Liver (tissue), 8 donors: ENCODE measurements at regions not wholly inside any gene's neighbourhood (a gene's known extent, or its start where the extent isn't known, plus 50 kb on each side); places are given as distances from the start of the nearest gene placed in this dataset.

Experiments
- DNase-seq: peaks from one replicate; pipeline ENCODE4 v3.0.0-alpha.2; 2017; ENCODE audit warnings: low spot score
- H3K27ac ChIP-seq, 2 donors: one replicate each; pipeline ENCODE4 v1.7.0; 2013; ENCODE audit warnings: inconsistent platforms in 2 of 2, low read length in 2 of 2, control low read depth in 1 of 2, low read depth in 1 of 2, mild to moderate bottlenecking in 1 of 2
- H3K27me3 ChIP-seq, 4 donors: one replicate each; pipeline versions ENCODE4 v1.6.1 to v1.7.0; 2013; ENCODE audit warnings: low read length in 3 of 4, inconsistent platforms in 1 of 4, mild to moderate bottlenecking in 1 of 4, moderate library complexity in 1 of 4; ENCODE audit not compliant: control insufficient read depth in 4 of 4, insufficient read depth in 4 of 4
- H3K36me3 ChIP-seq, 4 donors: one replicate each; pipeline versions ENCODE4 v1.6.1 to v1.7.0; 2013; ENCODE audit warnings: low read length in 3 of 4, mild to moderate bottlenecking in 3 of 4, low read depth in 1 of 4, moderate library complexity in 1 of 4; ENCODE audit not compliant: control insufficient read depth in 4 of 4, insufficient read depth in 3 of 4
- H3K4me1 ChIP-seq, 4 donors: one replicate each; pipeline versions ENCODE4 v1.6.1 to v1.7.0; 2013; ENCODE audit warnings: low read length in 3 of 4, mild to moderate bottlenecking in 3 of 4, moderate library complexity in 1 of 4; ENCODE audit not compliant: control insufficient read depth in 4 of 4, insufficient read depth in 4 of 4
- H3K4me3 ChIP-seq, 3 donors: one replicate each; pipeline versions ENCODE4 v1.6.1 to v1.7.0; 2013; ENCODE audit warnings: low read length in 3 of 3, control low read depth in 1 of 3, low read depth in 1 of 3, mild to moderate bottlenecking in 1 of 3
- H3K9ac ChIP-seq, 2 donors: one replicate each; pipeline ENCODE4 v1.7.0; 2013; ENCODE audit warnings: low read length in 2 of 2, mild to moderate bottlenecking in 2 of 2, moderate library complexity in 2 of 2, control low read depth in 1 of 2, low read depth in 1 of 2
- H3K9me3 ChIP-seq, 4 donors: one replicate each; pipeline versions ENCODE4 v1.6.1 to v1.7.0; 2013; ENCODE audit warnings: low read length in 3 of 4; ENCODE audit not compliant: control insufficient read depth in 4 of 4
- EGR1 ChIP-seq, 2 donors: IDR thresholded peaks; 2 replicates each; pipeline ENCODE4 v1.6.1; 2016 to 2018; ENCODE audit warnings: antibody characterized with exemption in 2 of 2, low read depth in 2 of 2
- FOXA1 ChIP-seq: IDR thresholded peaks from 2 replicates; pipeline ENCODE4 v1.6.1; 2016; ENCODE audit warnings: antibody characterized with exemption
- FOXA2 ChIP-seq: IDR thresholded peaks from 2 replicates; pipeline ENCODE4 v1.6.1; 2016; ENCODE audit warnings: antibody characterized with exemption
- HNF4A ChIP-seq, 2 donors: conservative IDR thresholded peaks; 2 replicates each; pipeline ENCODE4 v1.6.1; 2016; ENCODE audit warnings: antibody characterized with exemption in 2 of 2, mild to moderate bottlenecking in 2 of 2
- JUND ChIP-seq, 2 donors: IDR thresholded peaks; 2 replicates each; pipeline ENCODE4 v1.6.1; 2016; ENCODE audit warnings: antibody characterized with exemption in 2 of 2
- NR2F2 ChIP-seq: IDR thresholded peaks from 2 replicates; pipeline ENCODE4 v1.6.1; 2016; ENCODE audit warnings: antibody characterized with exemption
- RAD21 ChIP-seq, 2 donors: IDR thresholded peaks; 2 replicates each; pipeline ENCODE4 v1.6.1; 2016; ENCODE audit warnings: antibody characterized with exemption in 2 of 2, mild to moderate bottlenecking in 2 of 2
- RXRA ChIP-seq, 2 donors: IDR thresholded peaks; 2 replicates each; pipeline ENCODE4 v1.6.1; 2017 to 2018; ENCODE audit warnings: antibody characterized with exemption in 2 of 2, mild to moderate bottlenecking in 1 of 2
- TAF1 ChIP-seq: conservative IDR thresholded peaks from 2 replicates; pipeline ENCODE4 v1.6.1; 2016; ENCODE audit warnings: antibody characterized with exemption, mild to moderate bottlenecking
- YY1 ChIP-seq: IDR thresholded peaks from 2 replicates; pipeline ENCODE4 v1.6.1; 2016; ENCODE audit warnings: antibody characterized with exemption, mild to moderate bottlenecking
- WGBS: extraction: QIAGEN DNeasy Blood & Tissue Kit; methylation state at CpG from one replicate; pipeline ENCODE4 v1.1.7; 2013; 5-methylcytosine and 5-hydroxymethylcytosine counted together
- TF ChIP-seq, protein P1 (sequence below): fragments of 150-350 bp; IDR thresholded peaks from 2 replicates; pipeline ENCODE4 v1.5.1; 2017; ENCODE audit warnings: improper control_type of control experiment, low read depth, low read length; ENCODE audit not compliant: missing input control
- TF ChIP-seq, protein P2 (sequence below): IDR thresholded peaks from 2 replicates; pipeline ENCODE4 v1.6.1; 2016; ENCODE audit warnings: antibody characterized with exemption
- TF ChIP-seq, protein P3 (sequence below): IDR thresholded peaks from 2 replicates; pipeline ENCODE4 v1.6.1; 2016; ENCODE audit warnings: antibody characterized with exemption
- TF ChIP-seq, protein P4 (sequence below): IDR thresholded peaks from 2 replicates; pipeline ENCODE4 v1.6.1; 2016; ENCODE audit warnings: antibody characterized with exemption
- TF ChIP-seq, protein P5 (sequence below): IDR thresholded peaks from 2 replicates; pipeline ENCODE4 v1.6.1; 2016; ENCODE audit warnings: antibody characterized with exemption, mild to moderate bottlenecking
- donor health status: healthy.
- donor health status: healthy.
- donor health status: healthy.
- donor health status: healthy.
- donor health status: healthy.

DNA sequence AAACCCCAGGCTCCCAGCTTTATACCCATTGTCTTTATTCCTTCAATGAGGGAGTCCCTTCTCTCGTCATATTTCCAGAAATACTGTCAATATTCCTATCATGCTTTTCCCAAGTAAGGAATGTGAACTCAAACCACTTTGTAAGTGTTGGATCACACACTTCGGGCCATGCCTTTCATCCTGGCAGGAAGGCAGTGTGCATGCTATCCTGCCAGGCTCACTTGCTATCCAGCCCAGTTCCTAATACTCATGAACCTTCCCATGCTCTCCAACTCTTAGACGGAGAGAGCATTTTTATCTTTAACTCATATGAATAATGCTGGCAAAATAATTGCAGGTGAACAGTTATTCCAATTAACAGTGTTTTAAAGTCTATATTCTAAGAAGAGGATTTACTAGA is 639.9 kb upstream of the ACO1 start (continued):
- TF ChIP-seq, protein P1, sequence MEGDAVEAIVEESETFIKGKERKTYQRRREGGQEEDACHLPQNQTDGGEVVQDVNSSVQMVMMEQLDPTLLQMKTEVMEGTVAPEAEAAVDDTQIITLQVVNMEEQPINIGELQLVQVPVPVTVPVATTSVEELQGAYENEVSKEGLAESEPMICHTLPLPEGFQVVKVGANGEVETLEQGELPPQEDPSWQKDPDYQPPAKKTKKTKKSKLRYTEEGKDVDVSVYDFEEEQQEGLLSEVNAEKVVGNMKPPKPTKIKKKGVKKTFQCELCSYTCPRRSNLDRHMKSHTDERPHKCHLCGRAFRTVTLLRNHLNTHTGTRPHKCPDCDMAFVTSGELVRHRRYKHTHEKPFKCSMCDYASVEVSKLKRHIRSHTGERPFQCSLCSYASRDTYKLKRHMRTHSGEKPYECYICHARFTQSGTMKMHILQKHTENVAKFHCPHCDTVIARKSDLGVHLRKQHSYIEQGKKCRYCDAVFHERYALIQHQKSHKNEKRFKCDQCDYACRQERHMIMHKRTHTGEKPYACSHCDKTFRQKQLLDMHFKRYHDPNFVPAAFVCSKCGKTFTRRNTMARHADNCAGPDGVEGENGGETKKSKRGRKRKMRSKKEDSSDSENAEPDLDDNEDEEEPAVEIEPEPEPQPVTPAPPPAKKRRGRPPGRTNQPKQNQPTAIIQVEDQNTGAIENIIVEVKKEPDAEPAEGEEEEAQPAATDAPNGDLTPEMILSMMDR: no peak
- TF ChIP-seq NR2F2 (no peak), RXRA (IDR thresholded peaks at IDR 0.05) (no peak), TAF1 (no peak)
- TF ChIP-seq, protein P2, sequence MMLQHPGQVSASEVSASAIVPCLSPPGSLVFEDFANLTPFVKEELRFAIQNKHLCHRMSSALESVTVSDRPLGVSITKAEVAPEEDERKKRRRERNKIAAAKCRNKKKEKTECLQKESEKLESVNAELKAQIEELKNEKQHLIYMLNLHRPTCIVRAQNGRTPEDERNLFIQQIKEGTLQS: no peak

DNA sequence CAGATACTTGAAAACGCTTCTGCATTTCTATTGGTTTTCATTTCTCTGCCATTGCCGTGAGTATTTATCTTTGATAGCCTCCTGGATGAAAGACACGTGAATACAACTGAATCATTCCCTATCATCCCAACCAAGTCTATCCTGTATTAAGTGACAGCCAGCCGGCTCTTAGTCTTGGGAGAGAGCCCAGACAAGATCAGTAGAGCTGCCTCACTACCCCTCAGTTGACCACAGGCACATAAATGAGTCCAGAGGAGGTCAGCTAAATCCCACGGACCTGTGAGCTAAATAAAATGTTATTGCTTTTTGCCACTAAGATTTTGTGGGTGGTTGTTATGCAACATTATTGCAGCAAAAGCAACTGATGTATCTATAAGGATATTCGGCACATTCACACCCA is 639.0 kb upstream of the ACO1 start:
- Histone ChIP-seq H3K27me3 (no peaks in the 10 kb centered on the region), H3K36me3 (no peaks in the 10 kb centered on the region), H3K4me1 (no peaks in the 10 kb centered on the region), H3K27ac (no peak overlapping the region), H3K4me3 (no peak overlapping the region), H3K9me3 (no peaks in the 10 kb centered on the region), H3K9ac (no peak overlapping the region)
- no peak for DNase-seq
- TF ChIP-seq HNF4A (conservative IDR thresholded peaks at IDR 0.05) (no peak), FOXA2 (no peak), EGR1 (IDR thresholded peaks at IDR 0.05; ENCODE audit: low read depth in 2 of 2) (no peak), RAD21 (IDR thresholded peaks at IDR 0.05) (no peak), YY1 (no peak), RXRA (IDR thresholded peaks at IDR 0.05) (no peak), JUND (IDR thresholded peaks at IDR 0.05) (no peak), FOXA1 (no peak)
- TF ChIP-seq, protein P2: no peak
- TF ChIP-seq, protein P3, sequence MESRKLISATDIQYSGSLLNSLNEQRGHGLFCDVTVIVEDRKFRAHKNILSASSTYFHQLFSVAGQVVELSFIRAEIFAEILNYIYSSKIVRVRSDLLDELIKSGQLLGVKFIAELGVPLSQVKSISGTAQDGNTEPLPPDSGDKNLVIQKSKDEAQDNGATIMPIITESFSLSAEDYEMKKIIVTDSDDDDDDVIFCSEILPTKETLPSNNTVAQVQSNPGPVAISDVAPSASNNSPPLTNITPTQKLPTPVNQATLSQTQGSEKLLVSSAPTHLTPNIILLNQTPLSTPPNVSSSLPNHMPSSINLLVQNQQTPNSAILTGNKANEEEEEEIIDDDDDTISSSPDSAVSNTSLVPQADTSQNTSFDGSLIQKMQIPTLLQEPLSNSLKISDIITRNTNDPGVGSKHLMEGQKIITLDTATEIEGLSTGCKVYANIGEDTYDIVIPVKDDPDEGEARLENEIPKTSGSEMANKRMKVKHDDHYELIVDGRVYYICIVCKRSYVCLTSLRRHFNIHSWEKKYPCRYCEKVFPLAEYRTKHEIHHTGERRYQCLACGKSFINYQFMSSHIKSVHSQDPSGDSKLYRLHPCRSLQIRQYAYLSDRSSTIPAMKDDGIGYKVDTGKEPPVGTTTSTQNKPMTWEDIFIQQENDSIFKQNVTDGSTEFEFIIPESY: no peak
- TF ChIP-seq, protein P1: no peak
- TF ChIP-seq, protein P4, sequence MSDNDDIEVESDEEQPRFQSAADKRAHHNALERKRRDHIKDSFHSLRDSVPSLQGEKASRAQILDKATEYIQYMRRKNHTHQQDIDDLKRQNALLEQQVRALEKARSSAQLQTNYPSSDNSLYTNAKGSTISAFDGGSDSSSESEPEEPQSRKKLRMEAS: no peak
- TF ChIP-seq, protein P5, sequence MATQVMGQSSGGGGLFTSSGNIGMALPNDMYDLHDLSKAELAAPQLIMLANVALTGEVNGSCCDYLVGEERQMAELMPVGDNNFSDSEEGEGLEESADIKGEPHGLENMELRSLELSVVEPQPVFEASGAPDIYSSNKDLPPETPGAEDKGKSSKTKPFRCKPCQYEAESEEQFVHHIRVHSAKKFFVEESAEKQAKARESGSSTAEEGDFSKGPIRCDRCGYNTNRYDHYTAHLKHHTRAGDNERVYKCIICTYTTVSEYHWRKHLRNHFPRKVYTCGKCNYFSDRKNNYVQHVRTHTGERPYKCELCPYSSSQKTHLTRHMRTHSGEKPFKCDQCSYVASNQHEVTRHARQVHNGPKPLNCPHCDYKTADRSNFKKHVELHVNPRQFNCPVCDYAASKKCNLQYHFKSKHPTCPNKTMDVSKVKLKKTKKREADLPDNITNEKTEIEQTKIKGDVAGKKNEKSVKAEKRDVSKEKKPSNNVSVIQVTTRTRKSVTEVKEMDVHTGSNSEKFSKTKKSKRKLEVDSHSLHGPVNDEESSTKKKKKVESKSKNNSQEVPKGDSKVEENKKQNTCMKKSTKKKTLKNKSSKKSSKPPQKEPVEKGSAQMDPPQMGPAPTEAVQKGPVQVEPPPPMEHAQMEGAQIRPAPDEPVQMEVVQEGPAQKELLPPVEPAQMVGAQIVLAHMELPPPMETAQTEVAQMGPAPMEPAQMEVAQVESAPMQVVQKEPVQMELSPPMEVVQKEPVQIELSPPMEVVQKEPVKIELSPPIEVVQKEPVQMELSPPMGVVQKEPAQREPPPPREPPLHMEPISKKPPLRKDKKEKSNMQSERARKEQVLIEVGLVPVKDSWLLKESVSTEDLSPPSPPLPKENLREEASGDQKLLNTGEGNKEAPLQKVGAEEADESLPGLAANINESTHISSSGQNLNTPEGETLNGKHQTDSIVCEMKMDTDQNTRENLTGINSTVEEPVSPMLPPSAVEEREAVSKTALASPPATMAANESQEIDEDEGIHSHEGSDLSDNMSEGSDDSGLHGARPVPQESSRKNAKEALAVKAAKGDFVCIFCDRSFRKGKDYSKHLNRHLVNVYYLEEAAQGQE: no peak
- 63% methylated on average over 6 of the region's 6 CpGs for WGBS
